Gastroesophageal sphincter (tissue), 4 donors: ENCODE measurements at regions not wholly inside any gene's neighbourhood (a gene's known extent, or its start where the extent isn't known, plus 50 kb on each side); places are given as distances from the start of the nearest gene placed in this dataset.

Source experiments
- ATAC-seq: fragments of 150-250 bp; one replicate; pipeline ENCODE4 v1.9.1; 2016; ENCODE audit warnings: mild to moderate bottlenecking, moderate library complexity
- H3K27ac ChIP-seq, 4 donors: fragments of 200-600 bp; sonication (generic) in 3 of 4; 1 replicate in 3 of 4; 2 replicates in 1 of 4; pipeline ENCODE4 v1.5.1; 2016 to 2019
- H3K27me3 ChIP-seq: fragments of 200-600 bp; sonication (generic); one replicate; pipeline ENCODE4 v1.5.1; 2019
- H3K36me3 ChIP-seq, 2 donors: fragments of 200-600 bp; sonication (generic); one replicate each; pipeline ENCODE4 v1.5.1; 2019; ENCODE audit warnings: control low read depth in 1 of 2
- H3K4me1 ChIP-seq, 3 donors: fragments of 200-600 bp; sonication (generic); 1 replicate in 2 of 3; 2 replicates in 1 of 3; pipeline ENCODE4 v1.5.1; 2016 to 2019; ENCODE audit warnings: control low read depth in 2 of 3
- H3K4me3 ChIP-seq, 2 donors: fragments of 200-600 bp; sonication (generic); one replicate each; pipeline ENCODE4 v1.5.1; 2019; ENCODE audit warnings: mild to moderate bottlenecking in 1 of 2, moderate library complexity in 1 of 2
- H3K9me3 ChIP-seq, 3 donors: fragments of 200-600 bp; sonication (generic); one replicate each; pipeline ENCODE4 v1.5.1; 2017 to 2019; ENCODE audit warnings: control low read depth in 2 of 3
- CTCF ChIP-seq, 4 experiments: fragments of 200-600 bp in 2 of 4; fragments of 450-650 bp in 2 of 4; sonication (generic) in 1 of 4; IDR thresholded peaks; one replicate each; pipeline ENCODE4 v1.5.1; 2017 to 2019; ENCODE audit warnings: antibody characterized with exemption in 4 of 4, mild to moderate bottlenecking in 2 of 4, moderate library complexity in 2 of 4
- EP300 ChIP-seq: sonication (generic); formaldehyde crosslinking; IDR thresholded peaks from one replicate; pipeline ENCODE4 v1.6.1; 2017; ENCODE audit warnings: antibody characterized with exemption, mild to moderate bottlenecking
- POLR2A ChIP-seq, 2 donors: fragments of 450-650 bp; IDR thresholded peaks; one replicate each; pipeline ENCODE4 v1.6.1; 2017; ENCODE audit warnings: antibody characterized with exemption in 2 of 2, mild to moderate bottlenecking in 2 of 2, moderate library complexity in 1 of 2
- POLR2AphosphoS5 ChIP-seq: sonication (generic); formaldehyde crosslinking; IDR thresholded peaks from one replicate; pipeline ENCODE4 v1.6.1; 2017; ENCODE audit warnings: antibody characterized with exemption
- WGBS, 2 donors: methylation state at CpG; one replicate each; pipeline ENCODE4 v1.1.5; 2018; ENCODE audit warnings: low coverage in 1 of 2; 5-methylcytosine and 5-hydroxymethylcytosine counted together

- H3K36me3 ChIP-seq, result no peaks in the 10 kb centered on the region
- no peak overlapping the region for H3K27ac ChIP-seq
- no peak for ATAC-seq
- no peak overlapping the region for H3K4me3 ChIP-seq
- no peak for TF ChIP-seq CTCF (IDR thresholded peaks at IDR 0.05)
- no peak for TF ChIP-seq POLR2A (IDR thresholded peaks at IDR 0.05)
- TF ChIP-seq EP300, result no peak
- TF ChIP-seq POLR2AphosphoS5, result no peak
- 83 to 89% methylated on average over 3 of the region's 8 CpGs for WGBS, 2 donors
- no peaks in the 10 kb centered on the region for H3K27me3 ChIP-seq
- no peaks in the 10 kb centered on the region for H3K4me1 ChIP-seq
- no peaks in the 10 kb centered on the region for H3K9me3 ChIP-seq
Observed at GRCh38 chrX:110491846-110492620, 133.4 kb downstream of the RTL9 start.

GRCh38 chrX:110504947-110505346, 146.3 kb downstream of the RTL9 start:
- 65 to 94% methylated on average over 2 to 6 of the region's 6 CpGs for whole genome bisulfite sequencing, 2 donors
- Histone ChIP-seq H3K4me1 (no peaks in the 10 kb centered on the region), H3K4me3 (no peak overlapping the region), H3K27me3 (no peaks in the 10 kb centered on the region), H3K9me3 (no peaks in the 10 kb centered on the region), H3K27ac (no peak overlapping the region), H3K36me3 (no peaks in the 10 kb centered on the region)
- no peak for ATAC-seq
- TF ChIP-seq POLR2AphosphoS5 (no peak), POLR2A (IDR thresholded peaks at IDR 0.05) (no peak), CTCF (IDR thresholded peaks at IDR 0.05) (no peak), EP300 (no peak)

- no peak overlapping the region for H3K27ac ChIP-seq
- no peaks in the 10 kb centered on the region for H3K4me1 ChIP-seq
- 20 to 42% methylated on average over 2 of the region's 2 CpGs for WGBS, 2 donors
- ATAC-seq, result no peak
- H3K9me3 ChIP-seq, result no peaks in the 10 kb centered on the region
- no peaks in the 10 kb centered on the region for H3K36me3 ChIP-seq
- TF ChIP-seq POLR2A (IDR thresholded peaks at IDR 0.05) (no peak), EP300 (no peak), CTCF (IDR thresholded peaks at IDR 0.05) (no peak), POLR2AphosphoS5 (no peak)
- H3K27me3 ChIP-seq, result no peaks in the 10 kb centered on the region
- H3K4me3 ChIP-seq, result no peak overlapping the region
Observed at GRCh38 chrX:110509755-110510532, 151.3 kb downstream of the RTL9 start.

GRCh38 chrX:110511238-110511637, 152.6 kb downstream of the RTL9 start:
- Histone ChIP-seq H3K4me3 (no peak overlapping the region), H3K27ac (no peak overlapping the region), H3K4me1 (no peaks in the 10 kb centered on the region), H3K27me3 (no peaks in the 10 kb centered on the region), H3K9me3 (no peaks in the 10 kb centered on the region), H3K36me3 (no peaks in the 10 kb centered on the region)
- TF ChIP-seq POLR2AphosphoS5 (no peak), CTCF (IDR thresholded peaks at IDR 0.05) (no peak), EP300 (no peak), POLR2A (IDR thresholded peaks at IDR 0.05) (no peak)
- WGBS, 2 donors, result 39 to 50% methylated on average over 1 to 2 of the region's 2 CpGs
- ATAC-seq, result no peak
